IMR-90 (cell line): ENCODE measurements at regions not wholly inside any gene's neighbourhood (a gene's known extent, or its start where the extent isn't known, plus 50 kb on each side); places are given as distances from the start of the nearest gene placed in this dataset.

ENCODE experiments used
- ATAC-seq: fragments of 200-7000 bp; cut with Tn5 transposase; 2 replicates; pipeline ENCODE4 v1.9.1; 2020; ENCODE audit warnings: low read depth, mild to moderate bottlenecking, moderate library complexity
- BruUV-seq: library from RNA; stranded (reverse); fragments of 400-500 nt; replicated peaks from 2 replicates; lab custom pipeline; 2021; lab: Mats Ljungman, UMichigan
- CTCF ChIA-PET: fragments of 300-600 bp; formaldehyde crosslinking; extraction: SDS; loops from one replicate; lab custom pipeline; 2021; ENCODE audit warnings: antibody characterized with exemption; lab: Yijun Ruan, JAX
- POLR2A ChIA-PET: fragments of 300-600 bp; sonication (Branson Sonifier 250); formaldehyde crosslinking; loops from one replicate; lab custom pipeline; 2022; ENCODE audit warnings: antibody characterized with exemption; ENCODE audit not compliant: unreplicated experiment; lab: Charles Lee
- DNase-seq: peaks from one replicate; pipeline ENCODE4 v3.0.0; 2013
- H2AFZ ChIP-seq: replicated peaks from 2 replicates; pipeline ENCODE3; 2013; ENCODE audit warnings: low read length, mild to moderate bottlenecking; ENCODE audit not compliant: poor library complexity
- H2AK5ac ChIP-seq: 2 replicates; pipeline ENCODE4 v1.6.1; 2013; ENCODE audit warnings: low read depth, low read length, inconsistent platforms
- H2AK9ac ChIP-seq: replicated peaks from 2 replicates; pipeline ENCODE3; 2013; ENCODE audit warnings: mild to moderate bottlenecking, low read depth, low read length, moderate library complexity; ENCODE audit not compliant: poor library complexity
- H2BK120ac ChIP-seq: 2 replicates; pipeline ENCODE4 v1.6.1; 2013; ENCODE audit warnings: low read depth, low read length, inconsistent platforms
- H2BK15ac ChIP-seq: 3 replicates; pipeline ENCODE4 v1.6.1; 2013; ENCODE audit warnings: low read depth, low read length, inconsistent platforms
- H2BK20ac ChIP-seq: 2 replicates; pipeline ENCODE4 v1.6.1; 2013; ENCODE audit warnings: low read depth, mild to moderate bottlenecking, inconsistent platforms, low read length, moderate library complexity
- H2BK5ac ChIP-seq: 2 replicates; pipeline ENCODE4 v1.6.1; 2013; ENCODE audit warnings: mild to moderate bottlenecking, low read depth, low read length, inconsistent platforms; ENCODE audit not compliant: poor library complexity, severe bottlenecking
- H3K14ac ChIP-seq: replicated peaks from 2 replicates; pipeline ENCODE4 v1.6.1; 2013; ENCODE audit warnings: low read depth, low read length, inconsistent platforms
- H3K18ac ChIP-seq: 2 replicates; pipeline ENCODE4 v1.6.1; 2013; ENCODE audit warnings: low read depth, low read length, control low read depth
- H3K23ac ChIP-seq: 2 replicates; pipeline ENCODE4 v1.6.1; 2013; ENCODE audit warnings: low read depth, low read length, inconsistent platforms
- H3K27ac ChIP-seq: 2 replicates; pipeline ENCODE4 v1.5.1; 2013; ENCODE audit warnings: mild to moderate bottlenecking, control low read depth, low read length; ENCODE audit not compliant: insufficient read depth
- H3K27me3 ChIP-seq: 2 replicates; pipeline ENCODE4 v1.6.1; 2013; ENCODE audit warnings: low read length; ENCODE audit not compliant: control insufficient read depth, insufficient read depth
- H3K36me3 ChIP-seq: 2 replicates; pipeline ENCODE4 v1.6.1; 2013; ENCODE audit warnings: low read length, mixed read lengths; ENCODE audit not compliant: control insufficient read depth, insufficient read depth
- H3K4ac ChIP-seq: 2 replicates; pipeline ENCODE4 v1.6.1; 2013; ENCODE audit warnings: low read depth, low read length, inconsistent platforms
- H3K4me1 ChIP-seq: 2 replicates; pipeline ENCODE4 v1.6.1; 2013; ENCODE audit warnings: low read length, mixed read lengths; ENCODE audit not compliant: control insufficient read depth, insufficient read depth
- H3K4me2 ChIP-seq: 2 replicates; pipeline ENCODE4 v1.6.1; 2013; ENCODE audit warnings: low read depth, mild to moderate bottlenecking, control low read depth, low read length, moderate library complexity
- H3K4me3 ChIP-seq: 2 replicates; pipeline ENCODE4 v1.5.1; 2013; ENCODE audit warnings: low read depth, mild to moderate bottlenecking, control low read depth, low read length, moderate library complexity; ENCODE audit not compliant: insufficient read depth
- H3K56ac ChIP-seq: 2 replicates; pipeline ENCODE4 v1.6.1; 2013; ENCODE audit warnings: low read length, inconsistent platforms; ENCODE audit not compliant: insufficient read depth; ENCODE audit errors: extremely low read depth
- H3K79me1 ChIP-seq, 2 experiments: 2 replicates each; pipeline ENCODE4 v1.6.1; 2013; ENCODE audit warnings: low read length in 2 of 2, inconsistent platforms in 1 of 2, low read depth in 1 of 2
- H3K9ac ChIP-seq: 2 replicates; pipeline ENCODE4 v1.6.1; 2013; ENCODE audit warnings: low read depth, low read length, control low read depth
- H3K9me1 ChIP-seq: 2 replicates; pipeline ENCODE4 v1.6.1; 2013; ENCODE audit warnings: low read length, inconsistent platforms; ENCODE audit not compliant: insufficient read depth
- H3K9me3 ChIP-seq: 2 replicates; pipeline ENCODE4 v1.6.1; 2013; ENCODE audit warnings: low read length; ENCODE audit not compliant: control insufficient read depth, insufficient read depth
- H4K20me1 ChIP-seq: 2 replicates; pipeline ENCODE4 v1.6.1; 2013; ENCODE audit warnings: low read length, inconsistent platforms; ENCODE audit not compliant: insufficient read depth
- H4K5ac ChIP-seq: 2 replicates; pipeline ENCODE4 v1.6.1; 2013; ENCODE audit warnings: mild to moderate bottlenecking, low read depth, low read length, control low read depth
- H4K8ac ChIP-seq, 2 experiments: 2 replicates each; pipeline ENCODE4 v1.6.1; 2013; ENCODE audit warnings: low read depth in 2 of 2, low read length in 2 of 2, control low read depth in 1 of 2, inconsistent platforms in 1 of 2
- H4K91ac ChIP-seq: 2 replicates; pipeline ENCODE4 v1.6.1; 2013; ENCODE audit warnings: low read depth, low read length, inconsistent platforms; ENCODE audit not compliant: insufficient read depth
- BHLHE40 ChIP-seq: fragments of 150-350 bp; IDR thresholded peaks from 2 replicates; pipeline ENCODE4 v1.6.1; 2016; ENCODE audit warnings: mild to moderate bottlenecking, low read depth, low read length
- CHD1 ChIP-seq: IDR thresholded peaks from 2 replicates; pipeline ENCODE4 v1.6.1; 2012; ENCODE audit warnings: low read depth, low read length, improper control_type of control experiment
- POLR2A ChIP-seq: IDR thresholded peaks from 2 replicates; pipeline ENCODE4 v1.6.1; 2012; ENCODE audit warnings: mild to moderate bottlenecking, low read depth, low read length
- RFX5 ChIP-seq: IDR thresholded peaks from 2 replicates; pipeline ENCODE4 v1.8.0; 2012; ENCODE audit warnings: low read depth, mild to moderate bottlenecking, low read length, moderate library complexity
- WGBS, 2 experiments: methylation state at CpG; one replicate each; pipeline versions ENCODE4 v1.1.5 to v1.1.7; 2013; ENCODE audit warnings: missing lambda C conversion rate in 2 of 2; ENCODE audit not compliant: insufficient read length in 1 of 2; ENCODE audit errors: extremely low coverage in 2 of 2; 5-methylcytosine and 5-hydroxymethylcytosine counted together
- dilution Hi-C: fragments of 300-500 bp; cut with HindIII; formaldehyde crosslinking; loops from one replicate; pipeline ENCODE4 v1.14.3; 2018; ENCODE audit warnings: low sequenced_read_pairs; ENCODE audit not compliant: unreplicated experiment
- in situ Hi-C: fragments of 300-500 bp; cut with MboI; formaldehyde crosslinking; loops from 3 replicates; pipeline ENCODE4 v1.14.3; 2019; ENCODE audit warnings: low sequenced_read_pairs, inconsistent platforms, mixed read lengths
- intact Hi-C: fragments of 100-400 bp; cut with micrococcal nuclease; formaldehyde crosslinking; loops from 2 replicates; pipeline ENCODE4 v1.10.0; 2022

- Histone ChIP-seq H3K18ac (no peak overlapping the region), H4K5ac (no peak overlapping the region), H4K8ac (no peak overlapping the region), H3K79me1 (no peaks in the 10 kb centered on the region), H3K56ac (no peak overlapping the region), H3K27me3 (peaks cover 34% of the 10 kb centered on the region), H3K4ac (no peak overlapping the region), H3K9me3 (no peaks in the 10 kb centered on the region), H3K4me1 (no peaks in the 10 kb centered on the region), H2AFZ (no peak overlapping the region), H2BK5ac (no peak overlapping the region), H3K9me1 (no peaks in the 10 kb centered on the region), H3K14ac (no peak overlapping the region), H3K9ac (no peak overlapping the region), H2BK15ac (no peak overlapping the region), H2AK9ac (no peak overlapping the region), H2BK20ac (no peak overlapping the region), H3K4me2 (no peak overlapping the region), H3K23ac (no peak overlapping the region), H3K4me3 (no peak overlapping the region), H4K91ac (no peak overlapping the region), H3K36me3 (no peaks in the 10 kb centered on the region), H3K27ac (no peak overlapping the region), H2AK5ac (no peak overlapping the region), H2BK120ac (no peak overlapping the region), H4K20me1 (no peaks in the 10 kb centered on the region)
- intact Hi-C loops (no loop called here), dilution Hi-C loops (no loop called here), in situ Hi-C loops (no loop called here)
- DNase-seq = no peak
- CTCF ChIA-PET = no interaction called here
- WGBS, 2 experiments = 83% methylated on average over 1 of the region's 5 CpGs; no CpG with 5 or more reads in 1 of the 2 experiments
- no TSS peak for BruUV-seq
- POLR2A ChIA-PET = no interaction called here
- TF ChIP-seq CHD1 = no peak
- TF ChIP-seq RFX5 = no peak
- no peak for TF ChIP-seq POLR2A
- TF ChIP-seq BHLHE40 = no peak
- no peak for ATAC-seq
Measured at GRCh38 chr2:100702438-100703109, 117.4 kb upstream of the NPAS2 start.
